ENCODE measurements at regions not wholly inside any gene's neighbourhood (a gene's known extent, or its start where the extent isn't known, plus 50 kb on each side); places are given as distances from the start of the nearest gene placed in this dataset.
A peak's percentile ranks its signal among the peaks of the same experiment; 100 is the strongest.

DNA sequence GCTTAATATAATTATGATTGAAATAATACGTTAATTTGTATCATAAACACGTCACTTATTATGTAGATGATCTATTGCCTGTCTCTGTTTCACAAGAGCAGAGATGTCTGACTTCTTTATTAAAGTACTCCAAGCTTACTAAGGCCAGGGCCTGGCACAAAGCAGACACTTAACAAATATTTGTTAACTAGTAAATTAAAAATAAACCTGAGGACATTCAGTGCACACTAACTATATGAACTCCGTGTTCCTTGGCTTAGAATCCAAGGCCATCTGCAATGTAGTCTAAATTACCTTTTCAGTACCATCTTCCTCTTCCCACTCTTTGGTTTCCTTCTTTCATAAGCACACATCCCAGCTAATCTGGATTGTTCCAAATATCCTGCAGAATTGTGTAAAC is 210.8 kb upstream of the SOX9 start:
- no peak for DNase-seq

- DNase-seq = no peak
Measured at GRCh38 chr17:71914042-71914441, 206.8 kb upstream of the SOX9 start.

DNA sequence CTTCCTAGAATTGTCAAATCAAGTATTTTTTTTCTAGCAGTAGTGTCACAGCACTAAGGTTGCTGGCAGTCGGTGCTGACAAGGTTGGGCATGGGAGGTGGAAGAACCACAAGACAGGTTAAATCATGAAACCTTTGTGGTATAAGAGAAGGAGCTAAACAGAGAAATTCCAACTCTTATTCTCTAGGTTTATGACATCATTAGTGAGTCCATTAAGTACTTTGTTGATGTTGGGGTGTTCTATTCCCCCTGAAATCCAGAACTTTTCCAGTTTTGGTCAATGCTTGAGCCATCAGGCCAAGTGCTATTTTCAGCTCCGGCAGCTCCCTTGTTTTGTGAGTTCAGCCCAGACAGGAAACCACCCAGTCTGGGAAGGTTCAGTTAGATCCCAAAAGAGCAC is 206.0 kb upstream of the SOX9 start:
- DNase-seq = no peak

DNA sequence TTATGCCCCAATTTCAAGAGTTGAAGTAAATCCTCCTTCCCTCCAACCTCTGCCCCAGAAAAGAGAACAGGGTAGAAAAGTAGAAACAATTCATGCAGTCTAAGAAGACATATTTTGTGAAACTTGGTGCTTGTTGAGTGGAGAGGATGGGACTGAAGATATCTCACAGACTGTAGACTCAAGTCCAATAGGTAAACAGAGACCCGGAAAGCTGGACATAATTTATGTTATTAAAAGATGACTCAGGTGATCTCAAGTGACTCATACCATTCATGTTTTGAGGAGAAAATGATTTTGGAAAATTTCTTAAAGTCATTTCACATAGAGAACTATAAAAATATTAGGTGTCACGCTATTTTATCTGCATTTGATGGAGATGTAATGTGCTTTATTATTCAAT is 203.1 kb upstream of the SOX9 start:
- no peak for DNase-seq

- DNase-seq = no peak
Measured at GRCh38 chr17:71919186-71919585, 201.6 kb upstream of the SOX9 start.

- no peak for DNase-seq
Measured at GRCh38 chr17:71919896-71920295, 200.9 kb upstream of the SOX9 start.

DNA sequence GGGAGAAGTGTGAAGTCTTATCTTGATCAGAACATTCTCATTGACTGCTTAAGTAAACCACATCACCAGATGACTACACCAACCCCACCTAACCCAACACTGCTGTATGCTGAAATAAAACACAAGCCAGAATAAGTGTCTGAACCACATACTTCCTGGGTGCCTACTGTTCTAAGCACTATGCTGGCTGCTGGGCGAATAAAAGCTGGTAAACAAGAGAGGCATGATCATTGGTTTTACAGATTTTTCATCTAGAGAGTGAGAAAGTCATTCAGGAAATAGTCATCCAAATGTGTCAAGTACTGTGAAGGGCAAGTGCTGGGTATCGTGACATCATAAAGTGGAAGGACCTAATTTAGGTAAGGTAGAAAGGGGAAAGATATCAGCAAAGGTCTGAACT is 199.0 kb upstream of the SOX9 start:
- DNase-seq = no peak

GRCh38 chr17:71922439-71922838 is 198.4 kb upstream of the SOX9 start:
- DNase-seq = no peak

- DNase-seq = no peak
Measured at GRCh38 chr17:71926746-71927398, 193.9 kb upstream of the SOX9 start.

- no peak for DNase-seq
Measured at GRCh38 chr17:71933306-71933705, 187.5 kb upstream of the SOX9 start.

GRCh38 chr17:71934520-71934919 is 186.3 kb upstream of the SOX9 start:
- DNase-seq = no peak

- DNase-seq = no peak
Measured at GRCh38 chr17:71935341-71935740, 185.5 kb upstream of the SOX9 start.

DNA sequence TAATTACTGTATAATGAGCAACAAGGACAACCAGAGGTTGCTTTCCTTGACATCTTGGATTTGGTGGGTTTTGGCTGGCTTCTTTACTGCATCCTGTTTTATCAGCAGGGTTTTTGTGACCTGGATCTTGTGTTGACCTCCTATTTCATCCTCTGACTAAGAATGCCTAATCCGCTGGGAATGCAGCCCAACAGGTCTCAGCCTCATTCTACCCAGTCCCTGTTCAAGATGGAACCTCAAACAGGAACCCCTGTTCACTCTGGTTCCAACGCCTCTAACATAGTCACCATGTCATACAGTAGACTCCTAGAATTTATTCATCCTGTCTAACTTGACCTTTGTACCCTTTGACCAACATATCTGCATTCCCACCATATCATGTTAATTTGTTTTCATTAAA is 183.8 kb upstream of the SOX9 start:
- DNase-seq = no peak

- no peak for DNase-seq
Measured at GRCh38 chr17:71937914-71938313, 182.9 kb upstream of the SOX9 start.

- no peak for DNase-seq
Measured at GRCh38 chr17:71938340-71939010, 182.3 kb upstream of the SOX9 start.

- DNase-seq = no peak
Measured at GRCh38 chr17:71941920-71942319, 178.9 kb upstream of the SOX9 start.

DNA sequence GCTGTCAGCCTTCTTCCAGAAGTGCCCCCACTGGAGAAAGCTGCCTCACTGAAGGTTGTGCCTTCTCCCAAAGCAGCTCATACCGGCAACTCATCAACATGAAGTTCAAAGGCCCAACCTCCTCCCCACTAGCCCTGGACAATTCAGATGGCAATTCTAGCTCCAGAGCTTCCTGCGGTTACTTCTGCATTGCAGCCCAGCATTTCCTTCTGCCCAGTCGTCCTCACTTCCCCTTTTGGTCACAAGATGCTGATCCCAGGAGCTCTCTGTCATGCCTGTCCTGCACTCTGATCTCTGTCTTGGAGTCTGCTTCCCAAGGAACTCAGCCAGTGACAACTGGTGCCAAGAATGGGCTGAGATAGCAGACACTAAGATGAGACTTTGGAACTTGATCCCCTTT is 178.2 kb upstream of the SOX9 start:
- no peak for DNase-seq

DNA sequence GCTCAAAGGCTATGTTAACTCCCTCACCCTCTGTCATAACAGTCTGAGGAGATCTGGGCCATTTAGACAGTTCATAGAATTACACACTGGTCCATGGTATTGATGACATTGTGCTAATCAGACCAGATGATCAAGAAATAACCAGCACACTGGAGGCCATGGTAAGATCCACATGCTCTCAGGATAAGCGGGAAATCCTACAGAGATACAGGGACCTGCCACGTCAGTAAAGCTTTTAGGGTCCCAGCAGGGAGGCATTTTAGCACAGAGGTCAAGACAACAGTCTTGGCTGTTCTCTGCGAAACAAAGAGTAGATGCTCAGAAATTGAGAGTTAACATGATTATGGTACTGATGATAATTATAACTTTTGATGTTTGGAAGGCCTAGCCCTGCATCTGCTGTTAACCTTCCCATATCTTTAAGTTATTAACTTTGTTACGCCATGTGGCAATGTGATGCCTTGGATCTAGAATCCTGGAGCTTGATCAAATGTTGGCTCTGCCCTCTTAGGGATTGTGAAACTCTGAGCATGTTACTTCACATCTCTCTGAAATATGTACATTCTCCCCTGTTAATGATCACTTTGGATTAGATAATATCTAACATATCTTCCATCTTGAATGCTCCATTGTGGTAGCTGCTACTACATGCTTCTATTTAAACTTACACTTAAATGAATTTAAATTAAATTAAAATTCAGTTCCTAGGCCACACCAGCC is 172.0 kb upstream of the SOX9 start:
- DNase-seq = no peak

- no peak for DNase-seq
Measured at GRCh38 chr17:71959154-71959553, 161.7 kb upstream of the SOX9 start.

GRCh38 chr17:71963351-71963750 is 157.5 kb upstream of the SOX9 start:
- peak; percentile 90 for DNase-seq

- no peak for DNase-seq
Measured at GRCh38 chr17:71963791-71964190, 157.0 kb upstream of the SOX9 start.

DNA sequence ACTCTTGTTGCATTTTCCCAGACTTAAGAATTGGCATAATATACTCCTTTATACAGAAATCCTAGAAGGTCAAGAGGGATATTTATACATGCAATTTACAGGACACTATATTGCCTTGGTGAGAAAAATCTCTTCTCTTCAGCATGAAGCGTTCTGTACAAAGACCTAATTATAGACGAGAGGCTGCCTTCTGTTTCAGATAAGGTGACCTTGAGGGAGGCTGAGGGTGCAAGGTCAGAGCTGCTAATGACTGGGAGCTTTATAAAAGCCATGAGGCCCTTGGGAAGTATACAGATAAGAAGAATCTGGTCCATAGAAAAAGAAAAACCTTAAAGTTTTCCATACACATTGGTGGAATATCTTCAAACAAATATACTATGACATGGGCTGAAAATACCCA is 156.3 kb upstream of the SOX9 start:
- DNase-seq = no peak

- no peak for DNase-seq
Measured at GRCh38 chr17:71966055-71966454, 154.8 kb upstream of the SOX9 start.

Data from NCI-H2171 (cell line).